AG10803 (cell line): ENCODE measurements at regions not wholly inside any gene's neighbourhood (a gene's known extent, or its start where the extent isn't known, plus 50 kb on each side); places are given as distances from the start of the nearest gene placed in this dataset.

Experiments
- DNase-seq: peaks from one replicate; pipeline ENCODE4 v3.0.0; 2010; ENCODE audit warnings: low read depth
- H3K4me3 ChIP-seq: 2 replicates; pipeline ENCODE4 v1.5.1; 2011; ENCODE audit warnings: mild to moderate bottlenecking, low read length, control low read depth
- CTCF ChIP-seq: conservative IDR thresholded peaks from 2 replicates; pipeline ENCODE4 v1.5.1; 2011; ENCODE audit warnings: mild to moderate bottlenecking, low read length, control low read depth, inconsistent platforms

GRCh38 chr14:101118233-101118632 is 214.7 kb upstream of the RTL1 start:
- no peak for DNase-seq
- TF ChIP-seq CTCF = no peak
- H3K4me3 ChIP-seq = no peak overlapping the region

- no peak overlapping the region for H3K4me3 ChIP-seq
- TF ChIP-seq CTCF = no peak
- DNase-seq = no peak
Measured at GRCh38 chr14:101118746-101119591, 215.4 kb upstream of the RTL1 start.

- no peak for TF ChIP-seq CTCF
- no peak for DNase-seq
- H3K4me3 ChIP-seq = no peak overlapping the region
Measured at GRCh38 chr14:101119830-101120571, 216.5 kb upstream of the RTL1 start.

GRCh38 chr14:101120641-101121507 is 217.4 kb upstream of the RTL1 start:
- H3K4me3 ChIP-seq = no peak overlapping the region
- no peak for DNase-seq
- no peak for TF ChIP-seq CTCF

- H3K4me3 ChIP-seq = no peak overlapping the region
- no peak for DNase-seq
- TF ChIP-seq CTCF = no peak
Measured at GRCh38 chr14:101121508-101122139, 218.1 kb upstream of the RTL1 start.

- no peak overlapping the region for H3K4me3 ChIP-seq
- no peak for DNase-seq
- TF ChIP-seq CTCF = no peak
Measured at GRCh38 chr14:101122237-101123141, 219.0 kb upstream of the RTL1 start.
